DOHH2 (cell line): ENCODE measurements at regions not wholly inside any gene's neighbourhood (a gene's known extent, or its start where the extent isn't known, plus 50 kb on each side); places are given as distances from the start of the nearest gene placed in this dataset.

ENCODE experiments used
- EZH2phosphoT487 ChIP-seq: fragments of 200-600 bp; sonication (generic); IDR thresholded peaks from 2 replicates; pipeline ENCODE4 v1.6.1; 2017; ENCODE audit warnings: borderline replicate concordance, mild to moderate bottlenecking, antibody characterized with exemption, low read length, moderate library complexity, mixed read lengths
- TF ChIP-seq, protein P1 (sequence below): fragments of 200-600 bp; sonication (generic); IDR thresholded peaks from one replicate; pipeline ENCODE4 v1.5.1; 2014; ENCODE audit warnings: antibody characterized with exemption, mild to moderate bottlenecking, low read depth, low read length; ENCODE audit not compliant: poor library complexity, severe bottlenecking

DNA sequence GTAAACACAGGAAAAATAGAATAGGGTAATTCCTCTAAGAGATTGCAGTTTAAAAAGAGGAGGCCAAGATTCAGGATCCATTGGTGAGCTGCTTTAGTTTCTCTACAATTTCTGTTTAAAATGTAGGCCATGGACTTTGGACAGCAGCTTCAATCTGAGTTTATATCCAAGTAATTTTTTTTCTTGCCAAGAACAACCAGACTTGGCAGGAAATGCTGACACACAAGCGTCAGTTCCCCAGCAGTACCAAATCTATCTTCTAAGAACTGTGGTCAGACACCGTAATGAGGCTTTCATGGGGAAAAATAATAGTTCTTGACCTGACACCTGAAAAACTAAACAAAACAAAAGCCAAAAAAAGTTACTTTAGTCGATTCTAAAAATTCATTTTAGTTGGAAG, 528.8 kb downstream of the CSNK1G3 start:
- TF ChIP-seq, protein P1, sequence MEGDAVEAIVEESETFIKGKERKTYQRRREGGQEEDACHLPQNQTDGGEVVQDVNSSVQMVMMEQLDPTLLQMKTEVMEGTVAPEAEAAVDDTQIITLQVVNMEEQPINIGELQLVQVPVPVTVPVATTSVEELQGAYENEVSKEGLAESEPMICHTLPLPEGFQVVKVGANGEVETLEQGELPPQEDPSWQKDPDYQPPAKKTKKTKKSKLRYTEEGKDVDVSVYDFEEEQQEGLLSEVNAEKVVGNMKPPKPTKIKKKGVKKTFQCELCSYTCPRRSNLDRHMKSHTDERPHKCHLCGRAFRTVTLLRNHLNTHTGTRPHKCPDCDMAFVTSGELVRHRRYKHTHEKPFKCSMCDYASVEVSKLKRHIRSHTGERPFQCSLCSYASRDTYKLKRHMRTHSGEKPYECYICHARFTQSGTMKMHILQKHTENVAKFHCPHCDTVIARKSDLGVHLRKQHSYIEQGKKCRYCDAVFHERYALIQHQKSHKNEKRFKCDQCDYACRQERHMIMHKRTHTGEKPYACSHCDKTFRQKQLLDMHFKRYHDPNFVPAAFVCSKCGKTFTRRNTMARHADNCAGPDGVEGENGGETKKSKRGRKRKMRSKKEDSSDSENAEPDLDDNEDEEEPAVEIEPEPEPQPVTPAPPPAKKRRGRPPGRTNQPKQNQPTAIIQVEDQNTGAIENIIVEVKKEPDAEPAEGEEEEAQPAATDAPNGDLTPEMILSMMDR: no peak
- no peak for TF ChIP-seq EZH2phosphoT487
